ENCODE measurements at regions not wholly inside any gene's neighbourhood (a gene's known extent, or its start where the extent isn't known, plus 50 kb on each side); places are given as distances from the start of the nearest gene placed in this dataset.

GRCh38 chr2:14454202-14454601 lies 178.3 kb upstream of the LRATD1 start:
- no peaks in the 10 kb centered on the region for H4K20me1 ChIP-seq (ENCODE audit: control insufficient read depth, insufficient read depth, low read length, poor library complexity, severe bottlenecking)
- no peak overlapping the region for H3K27ac ChIP-seq (ENCODE audit: low read length in 2 of 2)
- H3K4me1 ChIP-seq (ENCODE audit: control insufficient read depth in 2 of 2, insufficient read depth in 2 of 2, low read length in 2 of 2): no peaks in the 10 kb centered on the region
- Mint-ChIP-seq H3K27ac (no peak overlapping the region), H3K9me3 (ENCODE audit: insufficient read depth) (peaks cover 7% of the 10 kb centered on the region), H3K4me1 (no peaks in the 10 kb centered on the region), H3K4me3 (no peak overlapping the region), H3K27me3 (no peaks in the 10 kb centered on the region)
- no peak overlapping the region for H3K9ac ChIP-seq (ENCODE audit: low read length)
- H3K79me2 ChIP-seq (ENCODE audit: control insufficient read depth, insufficient read depth, low read length): no peaks in the 10 kb centered on the region
- ChIA-PET CTCF (no interaction called here), POLR2A (no interaction called here)
- H2AFZ ChIP-seq (ENCODE audit: insufficient read depth, low read depth, low read length, poor library complexity, severe bottlenecking): no peak overlapping the region
- H3K27me3 ChIP-seq (replicated peaks in 1 of 4; ENCODE audit: control extremely low read depth in 1 of 4, control insufficient read depth in 3 of 4, insufficient read depth in 4 of 4, low read length in 3 of 4): no peaks in the 10 kb centered on the region
- H3K36me3 ChIP-seq (replicated peaks in 1 of 2; ENCODE audit: control extremely low read depth in 1 of 2, control insufficient read depth in 1 of 2, extremely low read depth in 1 of 2, insufficient read depth in 2 of 2, low read length in 1 of 2): no peaks in the 10 kb centered on the region
- 78% methylated on average over 2 of the region's 3 CpGs for WGBS (ENCODE audit: insufficient coverage)
- no peak overlapping the region for H3K4me3 ChIP-seq (ENCODE audit: control extremely low read depth in 1 of 5, extremely low read depth in 1 of 5, insufficient read depth in 1 of 5, low read depth in 2 of 5, low read length in 4 of 5)
- DNase-seq (no peak), ATAC-seq (ENCODE audit: low read depth) (no peak)
- no peak for TF ChIP-seq EZH2 (IDR thresholded peaks at IDR 0.05; ENCODE audit: borderline replicate concordance, insufficient read depth, low read depth, low read length, poor library complexity, severe bottlenecking)
- TF ChIP-seq CTCF (IDR thresholded peaks at IDR 0.05): no peak
- peaks cover 0 to 11% (median 0%) of the 10 kb centered on the region in 3 donors for H3K9me3 ChIP-seq (ENCODE audit: control extremely low read depth in 1 of 3, control insufficient read depth in 2 of 3, insufficient read depth in 1 of 3, low read length in 2 of 3)
- no peak overlapping the region for H3K4me2 ChIP-seq (replicated peaks; ENCODE audit: low read depth, low read length, poor library complexity, severe bottlenecking)
- intact Hi-C loops (cut with micrococcal nuclease): no loop called here

- H4K20me1 ChIP-seq (ENCODE audit: control insufficient read depth, insufficient read depth, low read length, poor library complexity, severe bottlenecking): no peaks in the 10 kb centered on the region
- H3K4me3 ChIP-seq (ENCODE audit: control extremely low read depth in 1 of 5, extremely low read depth in 1 of 5, insufficient read depth in 1 of 5, low read depth in 2 of 5, low read length in 4 of 5): no peak overlapping the region
- H3K9me3 ChIP-seq (ENCODE audit: control extremely low read depth in 1 of 3, control insufficient read depth in 2 of 3, insufficient read depth in 1 of 3, low read length in 2 of 3): peaks cover 0 to 1% (median 0%) of the 10 kb centered on the region in 3 donors
- POLR2A ChIA-PET: no interaction called here
- no peaks in the 10 kb centered on the region for H3K36me3 ChIP-seq (replicated peaks in 1 of 2; ENCODE audit: control extremely low read depth in 1 of 2, control insufficient read depth in 1 of 2, extremely low read depth in 1 of 2, insufficient read depth in 2 of 2, low read length in 1 of 2)
- H3K27ac ChIP-seq (ENCODE audit: low read length in 2 of 2): no peak overlapping the region
- H3K4me2 ChIP-seq (replicated peaks; ENCODE audit: low read depth, low read length, poor library complexity, severe bottlenecking): no peak overlapping the region
- DNase-seq (no peak), ATAC-seq (ENCODE audit: low read depth) (no peak)
- no peak for TF ChIP-seq CTCF (IDR thresholded peaks at IDR 0.05)
- no peak for TF ChIP-seq EZH2 (IDR thresholded peaks at IDR 0.05; ENCODE audit: borderline replicate concordance, insufficient read depth, low read depth, low read length, poor library complexity, severe bottlenecking)
- H2AFZ ChIP-seq (ENCODE audit: insufficient read depth, low read depth, low read length, poor library complexity, severe bottlenecking): no peak overlapping the region
- no peak overlapping the region for H3K9ac ChIP-seq (ENCODE audit: low read length)
- Mint-ChIP-seq H3K4me1 (no peaks in the 10 kb centered on the region), H3K9me3 (ENCODE audit: insufficient read depth) (peaks cover 4% of the 10 kb centered on the region), H3K27ac (no peak overlapping the region), H3K4me3 (no peak overlapping the region), H3K27me3 (no peaks in the 10 kb centered on the region)
- H3K27me3 ChIP-seq (replicated peaks in 1 of 4; ENCODE audit: control extremely low read depth in 1 of 4, control insufficient read depth in 3 of 4, insufficient read depth in 4 of 4, low read length in 3 of 4): no peaks in the 10 kb centered on the region
- CTCF ChIA-PET: no interaction called here
- 78% methylated on average over 1 of the region's 1 CpG for WGBS (ENCODE audit: insufficient coverage)
- no peaks in the 10 kb centered on the region for H3K79me2 ChIP-seq (ENCODE audit: control insufficient read depth, insufficient read depth, low read length)
- H3K4me1 ChIP-seq (ENCODE audit: control insufficient read depth in 2 of 2, insufficient read depth in 2 of 2, low read length in 2 of 2): no peaks in the 10 kb centered on the region
- intact Hi-C loops (cut with micrococcal nuclease): no loop called here
Measured at GRCh38 chr2:14459786-14460325, 172.7 kb upstream of the LRATD1 start.

Data from B cell (primary cell).